ENCODE measurements at regions not wholly inside any gene's neighbourhood (a gene's known extent, or its start where the extent isn't known, plus 50 kb on each side); places are given as distances from the start of the nearest gene placed in this dataset.

DNA sequence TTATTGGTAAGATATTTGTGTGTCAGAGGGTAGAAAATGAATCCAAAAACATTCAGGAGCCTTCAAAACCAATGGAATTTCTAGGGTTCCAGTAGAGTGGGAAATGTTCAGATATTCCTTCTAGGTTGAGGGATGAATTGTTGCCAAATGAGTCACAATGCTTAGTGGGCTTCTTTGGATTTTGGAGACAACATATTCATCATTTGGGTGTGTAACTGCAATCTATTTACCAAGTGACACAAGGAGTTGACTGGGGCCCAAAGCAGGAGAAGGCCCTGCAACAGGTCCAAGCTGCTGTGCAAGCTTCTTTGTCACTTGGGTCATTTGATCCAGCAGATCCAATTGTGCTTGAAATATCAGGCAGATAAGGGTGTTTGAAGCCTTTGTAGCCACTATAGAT lies 551.5 kb upstream of the PITX2 start:
- no peak for ATAC-seq

DNA sequence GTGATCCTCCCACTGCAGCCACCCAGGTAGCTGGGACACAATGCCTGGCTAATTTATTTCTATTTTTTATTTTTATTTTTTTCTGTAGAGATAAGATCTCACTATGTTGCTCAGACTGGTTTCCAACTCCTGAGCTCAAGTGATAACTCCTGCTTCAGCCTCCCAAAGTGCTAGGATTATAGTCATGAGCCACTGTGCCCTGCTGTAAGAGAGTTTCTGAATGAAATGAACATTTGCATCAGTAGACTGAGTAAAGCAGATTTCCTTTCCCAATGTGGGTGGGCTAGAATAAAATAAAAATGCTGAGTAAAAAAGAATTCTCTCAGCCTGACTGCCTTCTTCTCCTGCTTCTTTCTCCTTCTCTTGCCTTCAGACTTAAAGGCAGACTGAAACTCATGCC lies 555.4 kb upstream of the PITX2 start:
- no peak for ATAC-seq

DNA sequence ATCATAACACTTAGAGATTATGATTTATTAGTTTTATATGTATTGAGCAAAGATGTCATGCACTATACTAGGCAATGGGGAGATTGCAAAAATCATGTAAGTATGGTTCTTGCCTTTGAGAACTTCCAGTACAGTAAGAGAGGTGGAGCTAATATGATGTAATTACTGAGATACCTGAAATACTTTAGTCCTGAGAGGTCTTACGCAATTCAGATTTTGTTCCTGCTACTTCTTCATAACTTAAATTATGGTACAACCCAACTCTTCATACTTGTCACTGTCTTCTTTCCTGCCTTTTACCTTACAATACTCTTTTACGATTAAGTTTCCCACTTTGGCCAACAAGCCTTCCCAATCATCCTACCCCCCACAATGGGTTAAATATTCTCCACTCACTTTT lies 564.2 kb upstream of the PITX2 start:
- no peak for ATAC-seq

DNA sequence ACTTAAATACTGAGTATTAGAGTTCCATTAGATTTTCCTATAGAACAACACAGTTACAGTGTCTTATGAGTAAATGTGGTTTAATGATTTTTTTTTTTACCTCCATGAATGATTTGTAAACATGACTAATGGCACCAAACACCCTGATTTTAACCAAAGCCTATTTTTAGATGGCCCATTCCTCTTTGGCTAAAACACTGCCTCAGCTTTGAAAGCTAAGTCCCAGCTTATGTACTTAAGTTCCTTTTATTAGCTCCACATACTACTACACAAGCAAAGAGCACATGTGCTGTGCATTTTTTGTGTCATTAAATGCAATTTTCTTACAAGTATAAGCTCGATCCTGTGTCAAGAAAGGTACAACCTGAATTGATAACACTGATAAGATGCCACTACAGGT lies 575.6 kb upstream of the PITX2 start:
- ATAC-seq: no peak

DNA sequence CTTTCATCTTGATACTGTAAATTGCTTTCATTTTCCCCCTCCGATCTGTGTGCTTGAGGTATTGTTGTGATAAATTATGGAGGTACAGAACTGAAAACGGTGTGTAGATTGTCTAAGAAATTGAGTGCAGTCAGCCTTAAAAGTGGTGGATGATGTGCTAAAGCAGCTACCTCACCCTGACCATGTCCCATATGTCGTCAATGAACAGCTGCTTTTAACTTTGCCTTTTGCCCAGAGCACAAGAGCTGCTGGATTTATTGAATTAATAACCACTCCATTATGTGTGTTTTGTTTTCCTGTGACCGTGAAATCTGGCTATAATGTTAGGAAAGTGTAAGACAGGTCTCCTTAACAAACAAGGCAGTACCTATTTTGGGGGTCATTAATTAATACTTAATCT lies 581.9 kb upstream of the PITX2 start:
- no peak for ATAC-seq

DNA sequence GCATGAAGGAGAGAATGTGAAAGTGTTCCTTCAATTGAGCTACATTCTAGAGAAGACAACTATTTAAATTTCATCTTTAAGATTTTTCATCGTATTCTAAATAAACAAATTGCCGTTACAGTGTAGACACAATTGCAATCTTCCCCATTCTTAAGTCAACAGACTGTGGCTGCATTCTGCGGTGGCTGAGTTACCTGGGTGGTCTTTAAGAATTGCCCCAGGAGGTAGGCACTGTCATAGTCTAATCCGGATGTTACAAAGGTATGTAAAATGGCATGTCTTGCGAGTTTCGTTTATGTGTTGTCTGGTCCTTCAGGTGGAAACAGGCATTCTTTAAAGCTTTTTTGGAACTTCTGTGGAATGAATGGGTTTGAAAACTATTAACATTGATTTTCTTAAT lies 586.1 kb upstream of the PITX2 start:
- no peak for ATAC-seq

DNA sequence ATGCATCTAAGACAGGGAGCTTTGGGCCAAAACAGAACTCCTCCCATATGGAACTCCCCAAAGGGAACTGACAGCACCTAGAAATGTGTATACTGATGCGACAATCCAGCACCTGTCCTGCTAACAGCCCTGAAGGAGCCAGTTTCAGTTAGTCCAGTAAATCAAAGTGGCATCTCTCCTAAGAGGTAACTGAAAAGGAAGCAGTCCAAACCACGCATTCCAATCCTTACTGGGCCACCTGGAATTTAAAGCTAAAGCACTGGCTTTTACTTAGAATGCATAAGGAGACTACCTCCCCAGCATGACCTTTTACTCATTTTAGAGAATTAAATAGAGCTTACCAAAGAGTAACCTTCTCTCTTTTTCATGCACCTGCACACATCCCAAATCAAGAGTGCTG lies 586.8 kb upstream of the PITX2 start:
- no peak for ATAC-seq

DNA sequence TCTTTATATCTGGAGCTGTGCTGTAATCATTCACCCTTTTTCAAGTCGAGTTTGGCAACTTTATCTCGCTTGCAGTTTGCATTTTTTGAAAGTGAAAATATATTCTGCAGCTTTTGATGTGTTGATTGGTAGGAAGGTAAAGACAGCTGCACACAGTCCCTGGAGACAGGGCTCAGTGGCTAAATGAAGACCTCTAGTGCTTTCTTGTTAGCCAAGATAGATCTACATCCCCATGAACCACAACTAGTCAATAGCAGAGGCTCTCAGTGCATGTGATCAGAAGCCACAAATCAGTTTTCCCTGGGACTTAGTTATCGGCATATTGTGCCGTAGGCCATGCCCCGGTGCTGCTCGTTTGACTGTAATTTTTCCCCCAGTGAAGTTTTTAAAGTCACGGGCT lies 587.7 kb upstream of the PITX2 start:
- ATAC-seq: no peak

DNA sequence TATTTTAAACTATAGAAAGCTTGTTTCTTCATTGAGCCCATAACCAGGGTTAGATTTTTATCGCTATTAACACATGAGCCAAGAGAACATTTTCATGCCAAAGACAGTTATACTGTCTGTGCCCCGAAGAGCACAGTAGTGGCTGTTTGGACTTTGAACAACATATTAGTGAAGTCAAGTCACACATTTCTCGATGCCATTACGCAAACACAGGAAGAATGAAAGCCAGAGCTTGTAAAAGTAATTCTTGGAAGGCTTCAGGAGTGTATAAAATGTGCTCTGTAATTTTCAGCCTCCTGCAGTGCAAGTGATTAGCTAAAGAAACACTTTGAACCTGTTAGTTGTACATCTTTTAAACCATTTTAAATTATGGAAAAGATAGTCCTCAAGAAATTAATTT lies 590.7 kb upstream of the PITX2 start:
- no peak for ATAC-seq

DNA sequence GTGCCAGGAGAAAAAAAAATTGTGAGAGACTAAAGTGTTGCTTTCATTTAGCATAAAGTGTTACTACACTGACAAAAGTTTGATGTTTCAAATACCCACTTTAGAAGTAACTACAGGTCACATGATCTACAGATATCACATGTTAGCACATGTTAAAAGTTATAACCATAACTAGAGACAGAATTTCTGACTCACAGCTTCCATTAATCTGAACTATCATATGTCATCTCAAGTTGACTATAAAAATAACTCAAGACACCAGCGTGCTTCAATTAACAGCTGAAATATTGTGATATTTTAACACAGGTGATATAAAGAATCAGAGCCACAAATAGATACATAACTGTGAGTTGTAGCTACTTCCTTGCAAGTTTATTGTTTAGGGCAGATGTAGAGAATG lies 591.5 kb upstream of the PITX2 start:
- ATAC-seq: no peak

DNA sequence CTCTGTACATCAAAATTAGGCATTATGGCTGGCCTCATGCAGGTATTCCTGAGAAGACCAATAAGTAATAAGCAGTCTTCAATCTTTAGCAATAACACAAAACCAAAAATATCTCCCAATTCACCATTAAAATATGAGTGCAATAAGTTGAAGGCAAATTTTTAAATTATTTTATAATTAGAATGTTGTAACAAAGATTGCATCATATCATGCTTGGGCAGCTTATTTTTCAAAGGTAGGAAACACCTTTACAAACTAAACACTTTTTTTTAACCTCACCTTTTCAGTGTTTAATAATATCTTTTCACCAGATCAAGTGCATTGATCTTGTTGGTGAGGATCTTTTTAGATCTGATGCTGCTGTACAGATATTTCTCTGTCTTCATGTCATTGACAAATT lies 592.9 kb upstream of the PITX2 start:
- no peak for ATAC-seq

DNA sequence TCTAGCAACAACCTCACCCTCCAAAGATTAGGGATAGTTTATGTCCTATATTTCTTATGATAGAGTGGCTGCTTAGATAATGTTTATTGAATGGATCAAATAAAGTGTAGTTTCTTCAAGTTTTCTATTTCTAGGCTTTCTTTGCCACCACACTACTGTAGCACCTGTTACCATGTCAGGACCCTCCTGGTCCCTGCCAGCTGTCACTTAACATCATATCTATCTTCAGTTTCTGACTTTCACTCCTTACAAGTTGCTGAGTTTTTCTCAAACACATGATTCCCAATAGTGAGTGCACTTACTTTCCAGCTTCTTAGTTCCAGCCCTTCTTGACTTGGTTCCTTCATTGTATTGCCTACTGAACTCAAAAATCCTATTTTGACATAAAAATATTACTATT lies 593.9 kb upstream of the PITX2 start:
- ATAC-seq: no peak

DNA sequence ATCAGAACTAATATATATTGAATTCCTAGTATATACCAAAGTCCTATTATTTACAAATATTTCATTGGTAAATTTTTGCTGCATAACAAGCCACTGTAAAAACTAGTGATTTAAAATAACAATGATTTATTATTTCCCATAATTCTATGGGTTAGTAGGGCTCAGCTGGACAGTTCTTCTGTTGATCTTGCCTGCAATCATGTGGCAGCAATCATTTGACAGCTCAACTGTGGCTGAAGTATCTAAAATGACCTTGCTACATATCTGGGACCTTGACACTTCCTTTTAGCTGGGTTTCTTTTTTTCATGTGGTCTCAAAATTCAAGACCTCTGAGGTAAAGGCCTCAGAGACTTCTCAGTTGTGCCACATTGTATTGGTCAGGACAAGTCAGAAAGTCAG lies 598.5 kb upstream of the PITX2 start:
- no peak for ATAC-seq

DNA sequence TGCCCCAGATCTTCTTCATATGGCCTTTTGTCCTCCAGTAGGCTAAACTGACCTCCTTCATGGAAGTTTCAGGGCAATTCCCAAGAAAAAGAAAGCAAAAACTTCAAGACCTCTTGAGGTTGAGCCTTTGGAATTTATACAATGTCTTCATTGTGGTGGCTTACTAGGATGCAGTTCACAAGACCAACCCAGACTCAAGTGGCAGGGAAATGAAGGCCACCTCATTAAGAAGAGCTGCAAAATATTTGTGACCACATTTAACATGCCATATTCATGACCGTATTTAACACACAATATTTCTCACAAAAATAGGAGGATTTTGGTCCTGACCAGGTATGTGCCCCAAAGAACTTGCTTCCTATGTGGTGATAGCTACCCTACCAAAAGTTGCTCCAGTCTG lies 605.5 kb upstream of the PITX2 start:
- ATAC-seq: no peak

DNA sequence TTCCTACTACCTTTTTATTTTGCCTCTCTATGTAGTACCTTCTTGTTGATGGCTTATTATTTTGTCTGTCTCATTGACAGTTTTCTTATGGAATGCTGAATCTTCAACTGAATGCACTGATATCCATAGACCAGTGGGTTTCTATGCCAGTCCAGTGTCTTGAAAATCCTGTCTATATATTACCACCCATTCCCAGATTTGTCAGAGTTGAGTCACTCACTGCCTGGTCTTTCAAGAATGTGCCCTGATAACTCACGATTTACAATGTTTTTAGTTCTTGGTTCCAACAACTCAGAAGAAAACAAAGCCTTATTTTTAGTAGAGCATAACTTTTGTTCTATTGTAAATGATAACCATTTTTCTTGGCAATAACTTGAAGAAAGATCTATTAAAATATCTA lies 606.0 kb upstream of the PITX2 start:
- ATAC-seq: no peak

DNA sequence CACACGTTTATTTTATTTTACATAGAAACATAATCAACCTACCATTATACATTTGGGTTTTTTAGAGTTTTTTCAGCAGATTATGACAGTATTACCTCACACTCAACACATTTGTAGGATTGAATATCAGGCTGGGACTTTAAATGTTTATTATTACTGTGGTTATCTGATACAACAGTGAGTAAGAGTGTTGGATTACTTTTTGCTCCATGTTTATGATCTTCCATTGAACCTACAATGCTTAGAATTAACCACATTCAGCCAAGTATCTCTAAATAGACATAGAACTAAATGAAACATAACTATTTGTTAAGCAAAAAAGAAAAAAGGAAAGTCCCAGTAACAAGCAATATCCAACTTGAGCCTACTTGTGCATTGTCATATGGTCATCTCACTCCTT lies 607.4 kb upstream of the PITX2 start:
- ATAC-seq: no peak

DNA sequence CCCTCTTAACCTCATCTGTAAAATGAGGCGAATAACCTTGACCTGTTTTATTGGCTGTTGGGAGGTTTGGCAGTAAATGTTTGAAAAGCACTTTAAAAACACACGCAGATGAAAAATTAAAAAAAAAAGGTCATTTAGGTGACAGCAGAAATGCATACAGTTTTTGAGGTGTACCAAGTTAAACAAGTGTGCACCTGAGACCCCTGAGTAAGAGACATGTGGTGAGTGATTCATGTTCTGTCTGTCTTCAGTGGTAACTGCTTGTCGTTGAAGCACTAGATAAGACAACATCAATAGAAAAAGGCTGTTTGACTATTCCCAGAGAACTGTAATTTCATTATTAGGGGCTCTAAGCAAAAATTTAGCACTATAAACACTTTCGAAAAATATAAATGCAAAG lies 608.4 kb upstream of the PITX2 start:
- no peak for ATAC-seq

DNA sequence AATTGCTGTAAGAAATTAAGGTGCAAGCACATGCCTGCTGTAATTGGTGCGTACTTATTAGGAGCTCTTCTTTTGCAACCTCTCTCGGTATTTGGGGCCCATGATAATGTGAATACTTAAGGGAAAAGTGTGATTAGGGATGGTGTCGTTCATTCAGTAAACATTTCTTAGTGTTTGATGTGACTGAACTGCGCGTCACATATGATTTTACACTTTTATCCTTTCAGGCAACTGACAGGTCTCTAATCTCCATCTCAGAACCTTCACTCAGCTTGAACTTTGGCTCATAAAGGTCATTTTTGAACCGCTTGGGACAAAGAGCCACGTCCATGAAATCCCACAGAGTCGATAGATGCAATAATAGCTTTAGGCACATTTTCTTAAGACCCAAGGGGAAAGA lies 612.1 kb upstream of the PITX2 start:
- no peak for ATAC-seq

DNA sequence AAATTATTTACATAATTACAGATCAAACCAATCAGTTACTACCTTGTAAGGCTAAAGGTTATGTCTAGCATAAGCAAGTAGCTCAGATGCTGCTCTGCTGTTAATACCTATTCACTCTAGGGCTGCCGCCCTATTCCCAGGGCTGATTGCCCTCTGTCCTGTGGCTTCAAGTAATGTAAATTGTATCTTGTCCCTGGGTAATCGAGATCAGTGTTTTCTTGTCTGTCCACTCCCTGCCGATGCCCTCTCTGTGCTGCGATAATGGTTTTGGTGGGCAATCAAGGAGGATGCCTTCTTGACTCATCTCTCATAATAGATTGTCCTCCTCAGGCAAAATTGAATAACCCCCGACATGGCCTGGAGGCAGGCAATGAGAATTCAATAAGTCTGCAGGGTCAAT lies 641.0 kb upstream of the PITX2 start:
- no peak for ATAC-seq

DNA sequence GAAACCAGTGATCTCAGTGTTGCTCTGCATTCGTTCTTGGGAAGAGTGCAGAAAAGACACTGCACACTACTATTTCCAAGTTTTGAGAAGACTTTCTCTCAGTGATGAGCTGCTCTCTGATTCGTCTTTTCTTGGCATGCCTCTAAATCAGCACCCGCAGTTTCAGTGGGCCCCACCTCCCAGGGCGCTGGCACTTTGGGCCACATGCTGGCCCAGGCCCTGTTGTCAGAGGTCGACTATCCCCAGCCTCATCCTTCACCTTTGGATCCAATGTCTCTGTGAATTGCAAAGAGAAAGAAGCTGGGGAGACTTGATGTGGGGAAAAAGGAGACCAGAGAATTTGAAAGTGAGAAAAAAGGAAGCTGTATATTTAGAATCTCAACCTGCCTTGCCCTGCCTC lies 644.1 kb upstream of the PITX2 start:
- ATAC-seq: no peak

DNA sequence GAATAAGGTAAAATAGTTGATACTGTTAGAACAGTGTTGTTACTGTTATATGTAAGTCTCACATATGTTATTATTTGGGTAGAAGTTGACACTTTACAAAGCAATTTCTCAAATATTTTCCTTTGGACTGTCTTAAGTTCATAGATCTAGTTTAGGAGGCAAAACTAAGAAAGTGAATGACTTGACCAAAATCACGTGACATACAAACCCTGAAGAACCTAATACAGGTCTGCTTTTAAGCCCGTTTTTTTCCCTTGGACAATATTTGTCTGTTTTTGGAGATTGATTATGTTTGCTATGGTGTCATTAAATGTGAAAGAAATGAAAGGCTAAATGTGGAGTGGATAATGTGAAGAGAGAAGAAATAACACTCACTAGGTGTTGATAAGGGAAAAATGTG lies 644.9 kb upstream of the PITX2 start:
- ATAC-seq: no peak

DNA sequence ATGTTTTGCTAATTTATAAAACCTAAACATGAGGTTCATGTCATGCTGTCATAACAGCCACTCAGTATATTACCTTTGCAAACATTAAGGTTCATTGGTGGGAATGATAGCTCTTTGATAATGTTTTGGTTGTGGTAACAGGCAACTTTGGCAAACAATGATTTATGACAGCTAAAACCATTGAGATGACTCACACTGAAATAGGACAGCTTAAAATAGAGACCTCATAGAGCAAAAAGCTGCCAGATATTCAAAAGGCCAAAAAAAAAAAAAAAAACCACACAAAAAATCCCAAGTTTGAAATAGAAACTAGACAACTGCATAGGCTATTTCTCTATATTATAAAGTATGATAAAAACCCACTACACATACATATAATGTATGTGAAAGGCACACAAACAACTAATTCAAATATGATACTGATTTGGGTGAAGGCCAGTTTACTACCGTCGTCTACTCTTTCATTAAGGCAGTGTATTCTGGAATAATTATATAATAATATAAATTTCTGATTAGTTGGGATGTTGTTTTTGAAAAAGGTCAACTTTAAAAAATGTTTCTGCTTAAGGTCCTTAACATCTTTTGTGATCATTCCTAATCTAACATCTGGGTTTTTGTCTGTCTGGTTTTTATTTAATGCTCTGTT lies 646.0 kb upstream of the PITX2 start:
- no peak for ATAC-seq

DNA sequence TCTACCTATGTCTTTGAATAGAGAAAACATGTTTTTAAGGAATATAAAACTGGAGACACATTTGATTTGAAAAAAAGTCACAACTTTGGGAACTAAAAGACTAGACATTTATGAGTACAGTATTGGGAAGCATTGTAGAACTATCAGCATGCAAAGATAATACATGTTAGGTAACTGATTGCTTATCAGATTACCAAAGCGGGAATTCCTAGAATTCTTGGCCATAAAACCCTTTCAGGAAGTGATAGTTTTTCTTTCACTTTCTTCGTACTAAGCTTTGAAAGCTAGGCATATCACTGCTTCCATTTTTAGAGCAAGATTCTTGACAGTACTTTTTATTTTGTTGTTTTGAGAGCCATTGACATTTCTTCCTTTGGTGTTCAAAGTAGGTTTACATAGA lies 646.6 kb upstream of the PITX2 start:
- ATAC-seq: no peak

DNA sequence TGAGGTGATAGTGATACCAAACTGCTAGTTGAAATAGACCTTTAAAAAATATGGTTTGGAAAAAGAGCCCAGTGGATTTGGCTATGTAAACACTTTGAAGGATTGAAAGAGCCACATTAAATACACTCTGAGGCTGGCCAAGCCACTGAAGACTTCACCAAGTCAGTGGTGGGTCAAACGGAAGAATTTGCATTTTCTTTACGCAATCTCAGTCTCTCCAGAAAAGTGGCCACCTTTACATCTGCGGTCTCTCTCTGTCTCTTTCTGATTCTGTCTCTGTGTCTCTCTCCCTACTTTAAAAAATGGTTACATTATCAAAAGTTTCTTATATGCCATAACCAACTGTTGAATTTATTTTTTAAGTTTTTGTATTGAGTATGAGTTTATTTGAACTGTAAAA lies 651.2 kb upstream of the PITX2 start:
- ATAC-seq: no peak

DNA sequence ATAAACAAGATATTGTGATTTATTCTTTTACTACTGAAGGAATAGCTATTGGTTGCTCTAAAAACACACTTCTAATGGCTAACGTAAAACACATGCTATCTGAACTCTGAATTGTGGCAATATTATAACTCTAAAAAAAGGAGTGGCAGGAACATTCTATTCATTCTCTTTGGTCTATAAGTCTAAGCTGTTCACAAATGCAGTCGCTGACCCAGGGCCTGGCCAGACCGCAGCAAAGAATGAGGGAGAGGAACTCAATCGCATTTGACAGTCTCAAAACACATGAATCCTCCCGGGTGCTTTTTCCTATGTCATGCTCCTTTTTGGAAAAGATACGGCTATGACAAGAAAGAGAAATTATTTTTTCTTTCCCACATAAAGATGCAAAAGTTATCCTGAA lies 651.6 kb upstream of the PITX2 start:
- no peak for ATAC-seq

DNA sequence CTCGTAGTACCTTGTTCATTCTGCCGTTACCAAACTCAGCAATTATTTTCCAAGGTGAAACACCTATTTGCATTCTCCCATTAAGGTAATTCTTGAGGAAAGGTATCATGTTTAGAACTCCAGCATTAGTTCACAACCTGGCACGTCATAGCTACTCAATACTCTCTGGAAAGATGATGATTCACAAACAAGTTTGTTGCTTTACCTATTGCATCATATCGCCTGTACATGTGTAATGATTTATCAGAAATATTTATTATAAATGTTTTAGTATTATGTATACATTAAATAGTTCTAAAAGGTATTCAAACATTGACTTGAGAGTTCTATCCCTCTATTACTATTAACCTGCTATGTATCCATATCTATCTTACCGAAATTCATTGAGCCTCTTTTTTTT lies 658.3 kb upstream of the PITX2 start:
- no peak for ATAC-seq

Data from esophagus mucosa (tissue), 1 donor.